PC-3 (cell line): ENCODE measurements at regions not wholly inside any gene's neighbourhood (a gene's known extent, or its start where the extent isn't known, plus 50 kb on each side); places are given as distances from the start of the nearest gene placed in this dataset.

Experiments used
- ATAC-seq: fragments of 200-7000 bp; cut with Tn5 transposase; 2 replicates; pipeline ENCODE4 v1.9.1; 2020; ENCODE audit warnings: mild to moderate bottlenecking, moderate library complexity
- BruUV-seq: library from RNA; stranded (reverse); fragments of 400-500 nt; replicated peaks from 2 replicates; lab custom pipeline; 2021; lab: Mats Ljungman, UMichigan
- CTCF ChIA-PET: fragments of 300-600 bp; sonication (Branson Sonifier 250); formaldehyde crosslinking; loops from one replicate; lab custom pipeline; 2022; ENCODE audit warnings: antibody characterized with exemption; lab: Charles Lee
- POLR2A ChIA-PET: fragments of 300-600 bp; sonication (Branson Sonifier 250); formaldehyde crosslinking; loops from one replicate; lab custom pipeline; 2022; ENCODE audit warnings: antibody characterized with exemption; ENCODE audit not compliant: unreplicated experiment; lab: Charles Lee
- DNase-seq: peaks from one replicate; pipeline ENCODE4 v3.0.0-alpha.2; 2015
- H2AFZ ChIP-seq: fragments of 300-600 bp; sonication (generic); 2 replicates; pipeline ENCODE4 v1.6.0; 2016; ENCODE audit warnings: antibody characterized with exemption, low read length
- H3F3A ChIP-seq: fragments of 300-600 bp; sonication (generic); one replicate; pipeline ENCODE4 v1.6.0; 2017; ENCODE audit warnings: antibody characterized with exemption, low read length, control low read depth, mild to moderate bottlenecking; ENCODE audit not compliant: unreplicated experiment
- H3K27ac ChIP-seq: fragments of 300-600 bp; sonication (generic); 2 replicates; pipeline ENCODE4 v1.5.1; 2016; ENCODE audit warnings: mild to moderate bottlenecking, low read length
- H3K27me3 ChIP-seq: fragments of 300-600 bp; sonication (generic); 2 replicates; pipeline ENCODE4 v1.6.1; 2016; ENCODE audit warnings: low read length, mixed read lengths
- H3K36me3 ChIP-seq: fragments of 300-600 bp; sonication (generic); 2 replicates; pipeline ENCODE4 v1.6.1; 2016; ENCODE audit warnings: low read depth, mixed run types, low read length, mixed read lengths
- H3K4me1 ChIP-seq: fragments of 300-600 bp; sonication (generic); 2 replicates; pipeline ENCODE4 v1.5.1; 2016; ENCODE audit warnings: low read length; ENCODE audit not compliant: insufficient read depth
- H3K4me2 ChIP-seq: fragments of 300-600 bp; sonication (generic); 2 replicates; pipeline ENCODE4 v1.6.0; 2016; ENCODE audit warnings: low read length
- H3K4me3 ChIP-seq: fragments of 300-600 bp; sonication (generic); 2 replicates; pipeline ENCODE4 v1.5.1; 2016; ENCODE audit warnings: mild to moderate bottlenecking, low read length, mixed read lengths
- H3K79me2 ChIP-seq: fragments of 300-600 bp; sonication (generic); 2 replicates; pipeline ENCODE4 v1.6.1; 2017; ENCODE audit warnings: low read length, mixed read lengths
- H3K9ac ChIP-seq: fragments of 300-600 bp; sonication (generic); 2 replicates; pipeline ENCODE4 v1.6.0; 2016; ENCODE audit warnings: mild to moderate bottlenecking, low read length
- H3K9me2 ChIP-seq: fragments of 300-600 bp; sonication (generic); replicated peaks from 2 replicates; pipeline ENCODE4 v1.6.1; 2016; ENCODE audit warnings: mixed run types, low read length, mixed read lengths
- H3K9me3 ChIP-seq: fragments of 300-600 bp; sonication (generic); 2 replicates; pipeline ENCODE4 v1.6.1; 2016; ENCODE audit warnings: low read length, mixed read lengths
- H4K20me1 ChIP-seq: fragments of 300-600 bp; sonication (generic); 2 replicates; pipeline ENCODE4 v1.6.1; 2016; ENCODE audit warnings: low read length, mixed read lengths
- CTCF ChIP-seq: fragments of 300-600 bp; sonication (generic); conservative IDR thresholded peaks from 2 replicates; pipeline ENCODE4 v1.5.1; 2017; ENCODE audit warnings: antibody characterized with exemption, low read depth, mild to moderate bottlenecking, low read length
- EZH2 ChIP-seq: fragments of 300-600 bp; sonication (generic); IDR thresholded peaks from one replicate; pipeline ENCODE4 v1.6.1; 2017; ENCODE audit warnings: antibody characterized with exemption, mild to moderate bottlenecking, low read length; ENCODE audit not compliant: unreplicated experiment
- EZH2phosphoT487 ChIP-seq: fragments of 300-600 bp; sonication (generic); IDR thresholded peaks from 2 replicates; pipeline ENCODE4 v1.6.1; 2018; ENCODE audit warnings: mild to moderate bottlenecking, antibody characterized with exemption, low read length, borderline replicate concordance
- intact Hi-C: fragments of 100-400 bp; cut with micrococcal nuclease; formaldehyde crosslinking; loops from 2 replicates; pipeline ENCODE4 v1.9.0; 2023

GRCh38 chr18:61743775-61744531, 148.9 kb downstream of the RNF152 start:
- H3K9me2 ChIP-seq, result no peaks in the 10 kb centered on the region
- TF ChIP-seq CTCF (no peak), EZH2phosphoT487 (no peak), EZH2 (no peak)
- no peak for ATAC-seq

GRCh38 chr18:61742565-61743429, 150.0 kb downstream of the RNF152 start:
- CTCF ChIA-PET, result no interaction called here

More at GRCh38 chr18:61743775-61744531, 148.9 kb downstream of the RNF152 start:
- H3K27ac ChIP-seq, result no peak overlapping the region
- H3K9ac ChIP-seq, result no peak overlapping the region
- CTCF ChIA-PET, result no interaction called here
- H3K79me2 ChIP-seq, result no peaks in the 10 kb centered on the region
- no peak for DNase-seq
- no peak overlapping the region for H3K4me2 ChIP-seq
- H3F3A ChIP-seq, result no peaks in the 10 kb centered on the region
- no peaks in the 10 kb centered on the region for H4K20me1 ChIP-seq
- H3K27me3 ChIP-seq, result peaks cover 37% of the 10 kb centered on the region
- no peaks in the 10 kb centered on the region for H3K36me3 ChIP-seq
- H2AFZ ChIP-seq, result no peak overlapping the region
- no peak overlapping the region for H3K4me3 ChIP-seq
- intact Hi-C loops, result no loop called here
- H3K9me3 ChIP-seq, result no peaks in the 10 kb centered on the region
- no TSS peak for BruUV-seq
- no peaks in the 10 kb centered on the region for H3K4me1 ChIP-seq
- POLR2A ChIA-PET, result no interaction called here

More at GRCh38 chr18:61742565-61743429, 150.0 kb downstream of the RNF152 start:
- no peak for ATAC-seq
- no peak for DNase-seq
- Histone ChIP-seq H3K4me2 (no peak overlapping the region), H3K36me3 (no peaks in the 10 kb centered on the region), H3K9ac (no peak overlapping the region), H3F3A (no peaks in the 10 kb centered on the region), H3K27me3 (peaks cover 25% of the 10 kb centered on the region), H4K20me1 (no peaks in the 10 kb centered on the region), H3K27ac (no peak overlapping the region), H3K4me3 (no peak overlapping the region), H3K9me2 (no peaks in the 10 kb centered on the region), H3K4me1 (no peaks in the 10 kb centered on the region), H2AFZ (no peak overlapping the region), H3K79me2 (no peaks in the 10 kb centered on the region), H3K9me3 (no peaks in the 10 kb centered on the region)
- no TSS peak for BruUV-seq
- POLR2A ChIA-PET, result no interaction called here
- TF ChIP-seq EZH2, result no peak
- no peak for TF ChIP-seq CTCF
- no peak for TF ChIP-seq EZH2phosphoT487
- intact Hi-C loops, result no loop called here
